Tibial nerve (tissue), 4 donors: ENCODE measurements at regions not wholly inside any gene's neighbourhood (a gene's known extent, or its start where the extent isn't known, plus 50 kb on each side); places are given as distances from the start of the nearest gene placed in this dataset.

Experiments
- CTCF ChIP-seq, 5 experiments: fragments of 200-600 bp in 3 of 5; fragments of 450-650 bp in 2 of 5; sonication (generic) in 3 of 5; IDR thresholded peaks; one replicate each; pipeline ENCODE4 v1.5.1; 2016 to 2019; ENCODE audit warnings: antibody characterized with exemption in 5 of 5, mild to moderate bottlenecking in 3 of 5, moderate library complexity in 2 of 5
- EP300 ChIP-seq, 2 donors: sonication (generic); formaldehyde crosslinking; IDR thresholded peaks; one replicate each; pipeline ENCODE4 v1.6.1; 2017; ENCODE audit warnings: antibody characterized with exemption in 2 of 2, mild to moderate bottlenecking in 1 of 2
- POLR2A ChIP-seq, 2 donors: fragments of 450-650 bp; IDR thresholded peaks; one replicate each; pipeline ENCODE4 v1.6.1; 2017; ENCODE audit warnings: antibody characterized with exemption in 2 of 2, mild to moderate bottlenecking in 2 of 2, moderate library complexity in 2 of 2

- TF ChIP-seq CTCF (IDR thresholded peaks at IDR 0.05) (no peak), POLR2A (IDR thresholded peaks at IDR 0.05) (no peak), EP300 (IDR thresholded peaks at IDR 0.05) (no peak)
Observed at GRCh38 chr2:51888120-51888519, 856.2 kb upstream of the NRXN1 start.
